Mesenchymal stem cell (in vitro differentiated cells and primary cell): ENCODE measurements at regions not wholly inside any gene's neighbourhood (a gene's known extent, or its start where the extent isn't known, plus 50 kb on each side); places are given as distances from the start of the nearest gene placed in this dataset.

Experiments
- DNase-seq: peaks from one replicate; pipeline ENCODE4 v3.0.0-alpha.2; 2013
- H2AFZ ChIP-seq: one replicate; pipeline ENCODE4 v1.6.1; 2013; ENCODE audit warnings: low read depth, mild to moderate bottlenecking, control low read depth, inconsistent platforms, low read length, moderate library complexity
- H2AK5ac ChIP-seq: 2 replicates; pipeline ENCODE4 v1.6.1; 2013; ENCODE audit warnings: low read length, moderate library complexity, mild to moderate bottlenecking, inconsistent platforms; ENCODE audit not compliant: severe bottlenecking
- H2BK120ac ChIP-seq: one replicate; pipeline ENCODE4 v1.6.1; 2013; ENCODE audit warnings: low read depth, mild to moderate bottlenecking, inconsistent platforms, low read length, moderate library complexity
- H2BK12ac ChIP-seq, 2 experiments: one replicate each; pipeline ENCODE4 v1.6.1; 2013; ENCODE audit warnings: inconsistent platforms in 2 of 2, low read length in 2 of 2, mild to moderate bottlenecking in 2 of 2, moderate library complexity in 2 of 2, control low read depth in 1 of 2
- H2BK15ac ChIP-seq: one replicate; pipeline ENCODE4 v1.6.1; 2013; ENCODE audit warnings: mild to moderate bottlenecking, low read depth, inconsistent platforms; ENCODE audit not compliant: poor library complexity, severe bottlenecking
- H2BK5ac ChIP-seq: 2 replicates; pipeline ENCODE4 v1.6.1; 2013; ENCODE audit warnings: low read depth, mild to moderate bottlenecking, low read length, control low read depth, inconsistent platforms; ENCODE audit not compliant: poor library complexity, severe bottlenecking
- H3K14ac ChIP-seq, 2 experiments: one replicate each; pipeline ENCODE4 v1.6.1; 2013; ENCODE audit warnings: inconsistent platforms in 2 of 2, low read length in 2 of 2, control low read depth in 1 of 2, mild to moderate bottlenecking in 1 of 2, moderate library complexity in 1 of 2
- H3K18ac ChIP-seq, 2 experiments: one replicate each; pipeline ENCODE4 v1.6.1; 2013; ENCODE audit warnings: inconsistent platforms in 2 of 2, low read length in 2 of 2, control low read depth in 1 of 2, low read depth in 1 of 2, mild to moderate bottlenecking in 1 of 2
- H3K23ac ChIP-seq, 2 experiments: one replicate each; pipeline ENCODE4 v1.6.1; 2013; ENCODE audit warnings: inconsistent platforms in 2 of 2, low read length in 2 of 2, mild to moderate bottlenecking in 2 of 2, moderate library complexity in 2 of 2, control low read depth in 1 of 2
- H3K27ac ChIP-seq: 2 replicates; pipeline ENCODE4 v1.5.1; 2013; ENCODE audit warnings: mild to moderate bottlenecking, moderate library complexity, low read length, control low read depth, inconsistent platforms; ENCODE audit not compliant: poor library complexity, severe bottlenecking
- H3K27me3 ChIP-seq, 2 experiments: 2 replicates each; pipeline versions ENCODE4 v1.6.1 to v1.7.0; 2013; ENCODE audit warnings: low read length in 2 of 2, mild to moderate bottlenecking in 2 of 2, moderate library complexity in 2 of 2, control low read depth in 1 of 2, inconsistent platforms in 1 of 2; ENCODE audit not compliant: control insufficient read depth in 1 of 2, insufficient read depth in 1 of 2
- H3K36me3 ChIP-seq, 2 experiments: 2 replicates each; pipeline versions ENCODE4 v1.6.1 to v1.7.0; 2013; ENCODE audit warnings: low read length in 2 of 2, control low read depth in 1 of 2, inconsistent platforms in 1 of 2, low read depth in 1 of 2, mild to moderate bottlenecking in 1 of 2; ENCODE audit not compliant: insufficient read depth in 2 of 2, control insufficient read depth in 1 of 2
- H3K4ac ChIP-seq, 2 experiments: one replicate each; pipeline ENCODE4 v1.6.1; 2013; ENCODE audit warnings: inconsistent platforms in 2 of 2, low read length in 2 of 2, mild to moderate bottlenecking in 2 of 2, moderate library complexity in 2 of 2, control low read depth in 1 of 2, low read depth in 1 of 2
- H3K4me1 ChIP-seq: 2 replicates; pipeline ENCODE4 v1.6.1; 2013; ENCODE audit warnings: low read depth, low read length, control low read depth; ENCODE audit not compliant: control insufficient read depth, insufficient read depth
- H3K4me2 ChIP-seq: 2 replicates; pipeline ENCODE4 v1.6.1; 2013; ENCODE audit warnings: low read length, mild to moderate bottlenecking, inconsistent platforms; ENCODE audit not compliant: poor library complexity, severe bottlenecking
- H3K4me3 ChIP-seq, 2 experiments: 2 replicates each; pipeline versions ENCODE4 v1.5.1 to v1.7.0; 2013; ENCODE audit warnings: low read length in 2 of 2, mild to moderate bottlenecking in 2 of 2, control low read depth in 1 of 2, low read depth in 1 of 2; ENCODE audit not compliant: insufficient read depth in 1 of 2
- H3K79me1 ChIP-seq: replicated peaks from 2 replicates; pipeline ENCODE4 v1.6.1; 2013; ENCODE audit warnings: mild to moderate bottlenecking, control low read depth, low read length, inconsistent platforms; ENCODE audit not compliant: poor library complexity, severe bottlenecking
- H3K9ac ChIP-seq: 2 replicates; pipeline ENCODE4 v1.7.0; 2013; ENCODE audit warnings: mild to moderate bottlenecking, low read length, moderate library complexity
- H3K9me3 ChIP-seq: 2 replicates; pipeline ENCODE4 v1.7.0; 2013; ENCODE audit warnings: mild to moderate bottlenecking, low read length; ENCODE audit not compliant: control insufficient read depth
- H4K8ac ChIP-seq: one replicate; pipeline ENCODE4 v1.6.1; 2013; ENCODE audit warnings: inconsistent platforms, mild to moderate bottlenecking, low read length, moderate library complexity
- H4K91ac ChIP-seq: one replicate; pipeline ENCODE4 v1.6.1; 2013; ENCODE audit warnings: mild to moderate bottlenecking, low read length, inconsistent platforms
- WGBS: methylation state at CpG from one replicate; pipeline ENCODE4 v1.1.7; 2013; ENCODE audit warnings: mixed read lengths; 5-methylcytosine and 5-hydroxymethylcytosine counted together

DNA sequence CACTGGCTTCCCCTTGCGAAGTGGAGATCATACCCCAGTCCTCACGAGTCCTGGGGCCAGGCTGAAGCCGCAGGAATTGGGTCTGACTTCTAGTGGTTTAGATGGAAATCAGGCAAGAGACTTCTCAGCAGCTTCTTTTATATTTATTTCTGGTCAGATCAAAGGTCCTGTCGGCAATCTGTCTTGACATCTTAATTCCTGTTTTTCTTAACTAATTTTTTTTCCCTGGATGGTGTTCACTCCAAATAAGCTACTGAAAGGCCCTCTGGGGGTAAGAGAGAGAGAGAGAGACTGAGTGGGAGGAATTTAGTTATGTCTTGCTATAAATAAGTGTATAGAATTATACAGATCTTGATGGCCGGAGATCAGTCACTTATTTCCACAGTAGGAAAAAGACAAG, 698.7 kb upstream of the TBX3 start:
- WGBS, result 94% methylated on average over 4 of the region's 5 CpGs

GRCh38 chr12:115380546-115381120, 696.7 kb upstream of the TBX3 start:
- no peak overlapping the region for H3K27ac ChIP-seq
- WGBS, result 86% methylated on average over 9 of the region's 9 CpGs
- no peak overlapping the region for H3K4me3 ChIP-seq
- H3K9me3 ChIP-seq, result no peaks in the 10 kb centered on the region
- no peak overlapping the region for H2BK12ac ChIP-seq
- H4K8ac ChIP-seq, result no peak overlapping the region
- peaks cover 0 to 4% of the 10 kb centered on the region in 2 experiments for H3K27me3 ChIP-seq
- no peak overlapping the region for H4K91ac ChIP-seq
- H3K4me1 ChIP-seq, result peaks cover 2% of the 10 kb centered on the region
- no peak overlapping the region for H2AFZ ChIP-seq
- H2BK120ac ChIP-seq, result no peak overlapping the region
- no peak overlapping the region for H2BK15ac ChIP-seq
- no peaks in the 10 kb centered on the region for H3K79me1 ChIP-seq
- no peak overlapping the region for H3K18ac ChIP-seq
- H3K23ac ChIP-seq, result no peak overlapping the region
- H3K4ac ChIP-seq, result no peak overlapping the region
- H3K36me3 ChIP-seq, result no peaks in the 10 kb centered on the region
- no peak for DNase-seq
- H3K14ac ChIP-seq, result no peak overlapping the region
- no peak overlapping the region for H2BK5ac ChIP-seq
- H2AK5ac ChIP-seq, result no peak overlapping the region
- H3K9ac ChIP-seq, result no peak overlapping the region
- no peak overlapping the region for H3K4me2 ChIP-seq

More for the DNA sequence above, 698.7 kb upstream of the TBX3 start:
- Histone ChIP-seq H3K79me1 (no peaks in the 10 kb centered on the region), H3K27ac (no peak overlapping the region), H4K8ac (no peak overlapping the region), H3K4ac (no peak overlapping the region), H2BK120ac (no peak overlapping the region), H3K9ac (no peak overlapping the region), H2BK12ac (no peak overlapping the region), H3K4me1 (no peaks in the 10 kb centered on the region), H3K27me3 (peaks cover 0 to 4% of the 10 kb centered on the region in 2 experiments), H2BK5ac (no peak overlapping the region), H2AFZ (no peak overlapping the region), H3K14ac (no peak overlapping the region), H2BK15ac (no peak overlapping the region), H4K91ac (no peak overlapping the region), H3K36me3 (no peaks in the 10 kb centered on the region), H3K9me3 (no peaks in the 10 kb centered on the region), H2AK5ac (no peak overlapping the region), H3K4me2 (no peak overlapping the region), H3K4me3 (no peak overlapping the region), H3K18ac (no peak overlapping the region), H3K23ac (no peak overlapping the region)
- no peak for DNase-seq

DNA sequence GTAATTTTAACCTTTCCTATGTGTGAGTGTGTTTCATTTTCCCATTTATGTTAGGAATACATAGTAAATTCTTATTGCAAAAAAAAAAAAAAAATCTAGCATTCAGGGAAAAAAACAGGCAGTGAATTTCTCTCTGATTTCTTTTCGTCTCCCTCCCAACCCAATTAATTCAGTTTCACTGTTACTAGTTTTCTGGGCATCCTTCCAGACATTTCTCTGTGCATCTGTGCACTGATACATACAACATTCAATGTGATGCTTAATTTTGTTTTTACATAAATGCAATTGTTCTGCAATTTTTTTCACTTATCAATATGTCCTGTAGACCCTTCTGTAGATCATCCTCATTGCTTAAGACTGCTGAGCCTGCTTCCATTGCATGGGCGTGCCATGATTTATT, 694.3 kb upstream of the TBX3 start:
- Histone ChIP-seq H3K27me3 (peaks cover 0 to 4% of the 10 kb centered on the region in 2 experiments), H3K9ac (no peak overlapping the region), H3K23ac (no peak overlapping the region), H3K27ac (no peak overlapping the region), H2AK5ac (no peak overlapping the region), H3K9me3 (no peaks in the 10 kb centered on the region), H3K4me1 (peaks cover 5% of the 10 kb centered on the region), H2AFZ (no peak overlapping the region), H3K18ac (no peak overlapping the region), H3K4ac (no peak overlapping the region), H2BK5ac (no peak overlapping the region), H4K8ac (no peak overlapping the region), H4K91ac (no peak overlapping the region), H2BK15ac (no peak overlapping the region), H2BK12ac (no peak overlapping the region), H3K4me3 (no peak overlapping the region), H3K14ac (no peak overlapping the region), H2BK120ac (no peak overlapping the region), H3K36me3 (no peaks in the 10 kb centered on the region), H3K4me2 (no peak overlapping the region), H3K79me1 (no peaks in the 10 kb centered on the region)
- DNase-seq, result no peak
- WGBS, result 98% methylated on average over 2 of the region's 2 CpGs

GRCh38 chr12:115377779-115378178, 693.8 kb upstream of the TBX3 start:
- Histone ChIP-seq H4K91ac (no peak overlapping the region), H3K23ac (no peak overlapping the region), H3K27ac (no peak overlapping the region), H3K27me3 (peaks cover 0 to 4% of the 10 kb centered on the region in 2 experiments), H2BK15ac (no peak overlapping the region), H2AK5ac (no peak overlapping the region), H4K8ac (no peak overlapping the region), H3K9me3 (no peaks in the 10 kb centered on the region), H3K9ac (no peak overlapping the region), H3K4me2 (no peak overlapping the region), H3K36me3 (no peaks in the 10 kb centered on the region), H2BK120ac (no peak overlapping the region), H2BK12ac (no peak overlapping the region), H3K4me1 (peaks cover 5% of the 10 kb centered on the region), H2AFZ (no peak overlapping the region), H3K4ac (no peak overlapping the region), H3K4me3 (no peak overlapping the region), H2BK5ac (no peak overlapping the region), H3K14ac (no peak overlapping the region), H3K18ac (no peak overlapping the region), H3K79me1 (no peaks in the 10 kb centered on the region)
- WGBS, result 94% methylated on average over 5 of the region's 7 CpGs
- DNase-seq, result no peak
